VCaP (cell line): ENCODE measurements at regions not wholly inside any gene's neighbourhood (a gene's known extent, or its start where the extent isn't known, plus 50 kb on each side); places are given as distances from the start of the nearest gene placed in this dataset.

Experiments
- H3K27ac ChIP-seq: fragments of 450-650 bp; 2 replicates; pipeline ENCODE4 v1.5.1; 2017
- TF ChIP-seq, protein P1 (sequence below): fragments of 450-650 bp; conservative IDR thresholded peaks from 2 replicates; pipeline ENCODE4 v1.5.1; 2017; ENCODE audit warnings: mild to moderate bottlenecking, moderate library complexity

DNA sequence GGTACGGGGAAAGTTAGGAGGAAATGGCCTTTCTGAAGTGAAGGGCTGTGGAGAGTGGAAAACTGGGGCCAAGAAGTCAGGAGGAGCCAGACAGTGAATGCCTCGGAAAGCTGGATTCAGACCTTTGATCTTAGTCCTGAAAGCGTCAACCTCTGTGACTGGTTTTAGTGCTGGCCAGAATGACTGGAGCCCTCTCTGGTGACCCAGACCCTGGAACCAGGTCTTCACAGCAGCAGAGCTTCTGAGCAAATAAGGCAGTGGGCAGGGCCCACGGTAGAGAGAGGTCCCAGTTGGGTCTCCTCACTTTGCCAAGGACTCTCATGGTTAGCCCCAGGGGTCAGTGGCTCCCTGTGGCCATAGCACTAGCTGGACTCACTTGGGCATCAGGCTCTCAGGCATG lies 157.7 kb upstream of the EEPD1 start:
- TF ChIP-seq, protein P1, sequence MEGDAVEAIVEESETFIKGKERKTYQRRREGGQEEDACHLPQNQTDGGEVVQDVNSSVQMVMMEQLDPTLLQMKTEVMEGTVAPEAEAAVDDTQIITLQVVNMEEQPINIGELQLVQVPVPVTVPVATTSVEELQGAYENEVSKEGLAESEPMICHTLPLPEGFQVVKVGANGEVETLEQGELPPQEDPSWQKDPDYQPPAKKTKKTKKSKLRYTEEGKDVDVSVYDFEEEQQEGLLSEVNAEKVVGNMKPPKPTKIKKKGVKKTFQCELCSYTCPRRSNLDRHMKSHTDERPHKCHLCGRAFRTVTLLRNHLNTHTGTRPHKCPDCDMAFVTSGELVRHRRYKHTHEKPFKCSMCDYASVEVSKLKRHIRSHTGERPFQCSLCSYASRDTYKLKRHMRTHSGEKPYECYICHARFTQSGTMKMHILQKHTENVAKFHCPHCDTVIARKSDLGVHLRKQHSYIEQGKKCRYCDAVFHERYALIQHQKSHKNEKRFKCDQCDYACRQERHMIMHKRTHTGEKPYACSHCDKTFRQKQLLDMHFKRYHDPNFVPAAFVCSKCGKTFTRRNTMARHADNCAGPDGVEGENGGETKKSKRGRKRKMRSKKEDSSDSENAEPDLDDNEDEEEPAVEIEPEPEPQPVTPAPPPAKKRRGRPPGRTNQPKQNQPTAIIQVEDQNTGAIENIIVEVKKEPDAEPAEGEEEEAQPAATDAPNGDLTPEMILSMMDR: no peak
- H3K27ac ChIP-seq: no peak overlapping the region

DNA sequence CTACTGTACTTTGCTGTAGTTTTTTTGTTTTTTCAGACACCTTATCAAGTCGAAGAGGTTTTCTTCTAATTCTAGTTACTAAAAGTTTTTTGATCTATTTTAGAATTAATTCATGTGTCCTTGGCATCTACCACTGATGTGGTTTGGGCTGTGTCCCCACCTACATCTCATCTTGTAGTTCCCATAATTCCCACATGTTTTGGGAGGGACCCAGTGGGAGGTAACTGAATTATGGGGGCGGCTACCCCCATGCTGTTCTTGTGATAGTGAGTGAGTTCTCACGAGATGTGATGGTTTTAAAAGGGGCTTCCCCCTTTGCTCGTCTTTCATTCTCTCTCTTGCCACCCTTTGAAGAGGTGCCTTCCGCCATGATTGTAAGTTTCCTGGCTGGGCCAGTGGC lies 154.6 kb upstream of the EEPD1 start:
- TF ChIP-seq, protein P1: no peak
- no peak overlapping the region for H3K27ac ChIP-seq

DNA sequence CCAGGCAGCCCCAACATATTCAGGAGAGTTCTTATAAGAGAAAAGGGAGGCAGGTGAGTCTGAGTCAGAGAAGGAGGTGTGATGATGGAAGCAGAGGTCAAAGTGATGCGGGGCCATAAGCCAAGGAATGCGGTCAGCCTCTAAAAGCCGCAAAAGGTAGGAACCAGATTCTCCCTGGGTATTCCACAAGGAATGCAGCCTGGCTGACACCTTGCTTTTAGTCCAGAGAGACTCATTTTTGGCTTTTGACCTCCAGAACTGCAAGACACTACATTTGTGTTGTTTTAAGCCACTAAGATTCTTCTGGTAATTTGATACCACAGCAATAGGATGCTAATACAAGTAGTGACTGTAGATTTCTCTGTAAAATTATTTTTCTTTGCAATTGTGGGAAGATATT lies 151.5 kb upstream of the EEPD1 start:
- H3K27ac ChIP-seq: no peak overlapping the region
- TF ChIP-seq, protein P1: no peak

DNA sequence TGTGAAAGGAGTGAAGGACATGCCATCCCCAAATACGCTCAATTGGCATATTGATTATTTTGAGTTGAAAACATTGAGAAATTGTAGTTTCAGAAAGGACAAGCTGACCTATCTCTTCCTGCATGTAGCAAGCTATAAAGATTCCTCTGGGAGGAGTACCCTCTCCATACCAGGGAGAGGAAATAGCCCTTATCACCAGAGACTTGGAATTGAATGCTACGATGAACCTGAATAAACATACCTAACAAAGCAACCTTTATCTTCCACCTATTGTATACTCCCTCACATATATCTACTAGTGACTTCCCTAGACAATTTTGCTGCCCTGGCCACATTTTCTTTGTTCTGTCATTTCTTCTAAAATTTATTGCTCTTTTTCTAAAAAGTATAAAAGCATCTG lies 150.2 kb upstream of the EEPD1 start:
- no peak overlapping the region for H3K27ac ChIP-seq
- TF ChIP-seq, protein P1: no peak

DNA sequence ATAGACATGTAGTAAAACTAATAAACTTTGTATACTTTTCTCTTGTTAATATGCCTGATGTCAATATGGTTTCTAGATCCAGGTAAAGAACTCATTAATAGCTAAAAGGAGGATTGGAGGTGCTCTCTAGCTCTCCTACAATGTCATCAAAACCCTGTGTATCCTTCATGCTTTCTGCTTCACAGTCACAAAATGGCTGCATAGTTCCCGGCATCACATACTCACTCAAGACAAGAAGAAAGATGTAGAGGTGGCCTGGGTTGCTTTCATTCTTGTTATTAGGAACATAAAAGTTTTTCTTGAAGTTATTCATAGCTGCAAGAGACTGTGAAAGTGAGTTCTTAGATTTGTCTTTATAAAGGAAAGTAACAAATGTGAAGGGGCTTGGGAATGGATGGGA lies 149.7 kb upstream of the EEPD1 start:
- no peak overlapping the region for H3K27ac ChIP-seq
- TF ChIP-seq, protein P1: no peak

DNA sequence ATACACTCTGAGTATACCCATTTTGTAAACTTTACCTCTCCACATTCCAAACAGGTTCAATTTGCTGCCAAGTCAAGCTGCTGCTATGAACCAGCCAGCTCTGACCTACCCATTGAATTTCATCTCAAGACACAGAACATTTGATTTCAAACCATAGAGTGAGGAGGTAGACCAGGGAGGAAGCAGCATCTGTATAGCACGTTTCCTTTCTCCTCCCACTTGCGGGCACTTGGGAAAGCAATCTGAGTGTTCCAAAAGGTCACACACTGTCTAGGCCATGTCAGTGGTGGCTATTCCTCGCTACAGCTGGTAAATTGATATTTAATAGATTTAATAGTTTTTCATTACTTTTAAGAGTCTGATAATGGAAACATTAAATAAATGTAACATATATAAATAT lies 147.8 kb upstream of the EEPD1 start:
- H3K27ac ChIP-seq: no peak overlapping the region
- TF ChIP-seq, protein P1: no peak

DNA sequence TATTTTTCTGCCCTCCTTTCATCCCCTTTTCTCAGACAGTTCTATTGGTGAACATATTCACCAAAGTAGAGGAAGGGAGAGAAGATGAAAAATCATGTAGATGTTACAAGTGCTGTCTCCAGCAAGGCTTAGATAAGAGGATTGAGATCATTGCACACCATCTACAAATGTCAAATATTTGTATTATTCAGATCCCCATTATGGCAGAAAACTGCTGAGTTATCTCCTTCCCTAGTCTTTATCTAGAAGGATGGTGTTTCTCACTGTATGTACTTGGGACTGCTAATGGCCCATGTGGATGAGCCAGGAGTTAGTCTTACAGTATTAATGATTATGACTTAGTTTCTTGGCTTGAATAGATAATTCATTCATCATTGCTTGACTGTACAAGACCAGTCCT lies 147.2 kb upstream of the EEPD1 start:
- H3K27ac ChIP-seq: no peak overlapping the region
- TF ChIP-seq, protein P1: no peak
